ENCODE measurements at regions not wholly inside any gene's neighbourhood (a gene's known extent, or its start where the extent isn't known, plus 50 kb on each side); places are given as distances from the start of the nearest gene placed in this dataset.

DNA sequence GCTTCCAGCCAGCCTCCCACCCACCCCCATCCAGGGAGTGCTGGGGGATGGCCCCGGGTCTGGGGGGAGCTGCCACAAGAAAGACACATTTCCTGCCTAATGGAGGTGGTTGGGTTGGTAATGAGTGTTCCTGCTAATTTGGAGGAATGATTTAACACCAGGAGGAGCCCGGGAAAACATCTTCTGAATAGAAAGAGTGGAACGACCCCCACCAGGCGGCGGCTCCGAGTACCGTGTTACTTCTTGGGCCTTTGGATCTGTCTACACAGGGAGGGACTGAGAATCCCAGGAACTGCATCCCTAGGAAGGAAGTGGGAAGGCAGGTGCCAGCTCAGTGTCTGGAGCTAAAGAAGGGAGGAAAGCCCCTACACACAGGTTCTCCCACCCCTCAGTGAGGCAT, 64.6 kb downstream of the TSPAN17 start:
- DNase-seq, result peak; percentile 39

GRCh38 chr5:176712546-176713304, 65.4 kb downstream of the TSPAN17 start:
- DNase-seq, result peak; percentile 33

- DNase-seq, result no peak
Observed at GRCh38 chr5:176713409-176713808, 66.1 kb downstream of the TSPAN17 start.

DNA sequence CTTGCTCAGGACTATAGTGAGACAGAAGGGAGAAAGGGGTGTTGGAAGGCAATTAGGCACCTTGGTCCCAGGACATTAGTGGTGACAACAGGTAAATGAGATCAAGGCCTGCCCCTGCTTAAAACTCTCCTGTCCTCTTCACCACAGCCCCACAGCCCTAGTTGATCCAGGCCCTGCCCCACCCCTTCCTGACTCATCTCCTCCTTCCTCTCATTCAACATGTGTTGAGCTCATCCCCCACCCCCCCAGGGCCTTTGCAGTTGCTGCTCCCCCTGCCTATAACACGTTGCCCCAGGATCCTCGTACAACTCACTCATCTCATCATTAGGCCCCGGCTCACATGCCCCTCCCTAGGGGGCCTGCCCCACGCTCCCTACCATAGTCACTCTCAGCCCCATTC, 66.8 kb downstream of the TSPAN17 start:
- no peak for DNase-seq

- peak; percentile 82 for DNase-seq
Observed at GRCh38 chr5:176716320-176716719, 69.0 kb downstream of the TSPAN17 start.

GRCh38 chr5:176719113-176719739, 71.9 kb downstream of the TSPAN17 start:
- DNase-seq, result no peak

- DNase-seq, result no peak
Observed at GRCh38 chr5:176721509-176721908, 74.2 kb downstream of the TSPAN17 start.

- no peak for DNase-seq
Observed at GRCh38 chr5:176722757-176723156, 75.5 kb downstream of the TSPAN17 start.

GRCh38 chr5:176723440-176723839, 76.2 kb downstream of the TSPAN17 start:
- DNase-seq, result peak; percentile 87

DNA sequence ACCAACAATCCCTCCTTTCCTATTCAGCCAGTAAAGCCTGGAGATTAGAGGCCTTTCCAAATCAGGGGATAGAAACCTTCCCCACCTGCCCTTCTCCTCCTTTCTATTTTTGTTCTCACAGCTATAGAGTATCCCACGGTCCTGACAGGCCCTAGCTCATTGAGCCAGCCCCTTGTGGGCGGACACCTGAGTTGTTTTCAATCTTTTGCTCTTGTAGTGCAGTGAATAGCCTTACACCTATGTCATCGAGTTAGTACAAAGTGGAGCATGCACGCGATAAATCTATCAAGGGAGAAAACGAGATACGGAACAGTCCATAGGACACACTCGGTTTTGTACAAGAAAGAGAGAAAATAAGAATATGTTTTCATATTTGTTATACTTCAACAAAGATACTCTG, 77.2 kb downstream of the TSPAN17 start:
- DNase-seq, result peak; percentile 90

GRCh38 chr5:176725521-176726280, 78.4 kb downstream of the TSPAN17 start:
- peak; percentile 95 for DNase-seq

DNA sequence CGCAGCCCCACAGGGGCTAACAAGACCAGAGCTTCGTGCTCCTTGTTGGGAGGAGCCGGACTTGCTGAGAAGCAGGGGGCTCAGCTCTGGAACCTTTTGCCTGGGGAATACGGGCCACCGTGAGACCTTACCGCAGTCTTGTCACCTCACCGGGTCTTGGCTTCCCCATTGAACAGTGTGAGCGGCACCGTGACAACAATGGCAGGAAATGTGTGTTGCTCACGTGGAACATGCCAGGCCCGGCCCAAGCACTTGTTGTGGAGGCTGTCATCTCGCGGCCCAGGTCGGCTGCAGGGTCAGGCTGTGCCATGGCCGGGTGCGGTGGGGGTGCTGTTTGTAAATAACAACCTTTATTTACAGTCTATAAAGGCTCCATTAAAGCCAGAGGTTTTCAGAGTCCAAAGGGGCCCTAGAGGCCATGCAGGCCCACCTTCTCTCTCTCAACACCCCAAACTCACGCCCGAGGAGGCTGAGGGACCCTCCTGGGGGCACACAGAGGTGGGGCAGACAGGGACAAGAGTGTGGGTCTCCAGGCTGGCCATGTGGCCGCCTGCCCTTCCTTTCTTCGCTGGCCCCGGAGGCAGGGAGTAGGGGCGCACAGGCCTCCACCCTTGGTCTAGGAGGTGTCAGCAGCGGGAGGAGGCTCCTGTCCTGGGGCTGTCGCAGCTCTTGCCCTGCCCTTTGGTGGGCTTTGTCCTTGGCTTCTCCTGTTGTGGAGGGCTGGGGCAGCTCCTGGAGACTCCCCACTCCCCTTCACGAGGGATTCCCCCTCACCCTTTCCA, 79.7 kb downstream of the TSPAN17 start:
- no peak for DNase-seq

DNA sequence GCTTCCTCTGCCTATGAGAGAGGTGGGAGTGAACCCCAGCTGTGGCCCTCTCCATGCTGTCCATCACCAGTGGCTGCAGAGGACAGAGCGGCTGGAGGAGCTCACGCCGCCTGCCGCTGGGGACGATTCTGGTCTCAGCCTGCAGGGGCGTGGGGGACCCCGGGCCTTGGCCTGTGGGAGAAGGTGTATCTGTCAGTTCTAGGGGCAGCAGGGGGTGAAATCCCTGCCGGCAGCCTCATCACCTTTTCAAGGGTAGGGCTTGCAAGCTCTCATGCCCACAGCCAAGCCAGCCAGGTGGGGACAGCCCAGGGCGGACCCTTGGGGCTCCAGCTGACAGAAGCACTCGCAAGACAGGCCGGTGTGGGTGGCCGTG, 80.2 kb downstream of the TSPAN17 start:
- no peak for DNase-seq

GRCh38 chr5:176727983-176728675, 80.8 kb downstream of the TSPAN17 start:
- DNase-seq, result no peak

- DNase-seq, result no peak
Observed at GRCh38 chr5:176728831-176729251, 81.5 kb upstream of the UNC5A start.

- DNase-seq, result no peak
Observed at GRCh38 chr5:176730815-176731475, 79.4 kb upstream of the UNC5A start.

GRCh38 chr5:176731506-176732160, 78.7 kb upstream of the UNC5A start:
- no peak for DNase-seq

GRCh38 chr5:176732306-176732705, 78.1 kb upstream of the UNC5A start:
- DNase-seq, result no peak

DNA sequence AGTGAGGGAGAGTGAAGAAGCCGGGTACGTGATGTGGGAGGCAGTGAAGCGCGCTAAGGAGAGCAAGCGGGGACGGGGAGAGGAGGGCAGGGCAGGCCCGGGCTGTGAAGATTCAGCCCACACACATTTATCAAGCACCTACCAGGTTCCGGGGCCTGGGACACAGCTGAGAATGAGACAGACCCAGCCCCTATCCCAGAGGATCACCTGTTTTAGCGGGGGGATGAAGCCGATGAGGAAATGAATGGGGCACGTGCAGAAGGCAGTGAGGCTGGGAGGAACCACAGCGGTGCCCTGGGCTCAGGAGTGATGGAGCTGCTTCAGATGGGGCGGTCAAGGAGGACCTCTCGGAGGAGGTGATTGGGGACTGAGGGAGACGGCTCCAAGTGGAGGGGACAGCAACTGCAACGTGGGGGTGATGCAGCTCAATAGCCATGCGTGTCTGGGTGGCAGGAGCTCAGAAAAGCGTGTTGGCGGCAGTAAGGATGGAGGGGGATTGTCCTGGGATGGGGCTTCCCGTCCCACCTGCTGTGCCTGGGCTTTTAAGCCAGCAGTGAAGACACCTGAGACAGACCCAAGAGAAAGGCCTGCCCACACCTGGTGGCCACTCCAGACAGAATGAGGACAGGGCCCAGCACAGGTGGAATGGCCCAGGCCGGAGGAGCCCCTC, 77.5 kb upstream of the UNC5A start:
- no peak for DNase-seq

DNA sequence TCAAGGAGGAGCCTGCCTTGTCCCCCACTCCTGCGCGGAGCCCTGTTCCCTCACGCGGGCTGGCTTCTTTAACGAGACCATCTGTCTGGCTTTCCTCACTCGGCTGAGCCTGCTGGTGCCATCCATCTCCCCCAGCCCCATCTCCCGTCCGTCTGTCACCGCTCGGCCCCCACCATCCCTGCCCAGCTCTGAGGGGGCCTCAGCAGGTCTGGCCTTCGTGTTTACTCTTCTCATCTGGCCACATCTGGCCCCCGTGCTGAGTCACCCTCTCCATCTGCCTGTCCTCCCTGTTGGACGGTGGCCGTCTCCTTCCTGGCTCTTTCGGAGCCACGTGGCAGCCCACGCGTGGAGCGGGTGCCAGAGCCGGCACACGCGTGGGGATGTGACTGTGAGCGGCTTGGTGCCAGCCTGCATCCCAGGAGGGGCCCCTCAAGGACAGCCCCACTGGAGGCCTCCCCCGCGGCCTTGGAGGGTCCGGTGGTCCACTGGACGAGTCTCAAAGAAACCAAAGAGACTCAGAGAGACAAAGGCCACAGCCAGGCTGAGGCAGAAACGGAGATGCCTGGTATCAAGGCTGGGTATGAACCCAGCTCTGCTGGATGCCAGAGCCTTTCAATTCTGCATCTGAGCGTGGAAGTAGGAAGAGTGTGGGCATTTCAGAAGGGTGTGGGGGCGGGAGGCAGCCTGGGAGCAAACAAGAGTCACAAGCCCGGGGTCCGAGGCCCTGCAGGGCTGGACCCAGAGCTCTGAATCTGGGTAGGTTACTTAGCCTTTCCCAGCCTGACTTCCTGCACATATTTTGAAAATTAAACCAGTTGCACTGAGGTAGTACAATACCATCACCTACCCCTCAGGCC, 76.7 kb upstream of the UNC5A start:
- peak; percentile 56 for DNase-seq

Measured in NCI-H69 (cell line).